Lower leg skin (tissue), 4 donors: ENCODE measurements at regions not wholly inside any gene's neighbourhood (a gene's known extent, or its start where the extent isn't known, plus 50 kb on each side); places are given as distances from the start of the nearest gene placed in this dataset.

Experiments
- DNase-seq, 2 donors: peaks; one replicate each; pipeline ENCODE4 v3.0.0-alpha.2; 2019; ENCODE audit warnings: low spot score in 2 of 2
- H3K4me3 ChIP-seq: fragments of 200-600 bp; sonication (generic); 2 replicates; pipeline ENCODE4 v1.5.1; 2017; ENCODE audit warnings: mild to moderate bottlenecking, low read depth; ENCODE audit not compliant: poor library complexity, severe bottlenecking
- POLR2A ChIP-seq, 2 donors: fragments of 450-650 bp; IDR thresholded peaks; one replicate each; pipeline ENCODE4 v1.6.1; 2016 to 2017; ENCODE audit warnings: antibody characterized with exemption in 2 of 2, mild to moderate bottlenecking in 1 of 2, moderate library complexity in 1 of 2
- WGBS, 2 donors: methylation state at CpG; one replicate each; pipeline ENCODE4 v1.1.5; 2018; 5-methylcytosine and 5-hydroxymethylcytosine counted together
- intact Hi-C: fragments of 100-400 bp; cut with DNase I; formaldehyde crosslinking; loops from one replicate; pipeline ENCODE4 v1.15.0; 2023; ENCODE audit warnings: low total_unique reads
- TF ChIP-seq, protein P1 (sequence below), 3 donors: fragments of 450-650 bp; IDR thresholded peaks; one replicate each; pipeline ENCODE4 v1.5.1; 2016; ENCODE audit warnings: antibody characterized with exemption in 3 of 3, mild to moderate bottlenecking in 3 of 3, moderate library complexity in 2 of 3

DNA sequence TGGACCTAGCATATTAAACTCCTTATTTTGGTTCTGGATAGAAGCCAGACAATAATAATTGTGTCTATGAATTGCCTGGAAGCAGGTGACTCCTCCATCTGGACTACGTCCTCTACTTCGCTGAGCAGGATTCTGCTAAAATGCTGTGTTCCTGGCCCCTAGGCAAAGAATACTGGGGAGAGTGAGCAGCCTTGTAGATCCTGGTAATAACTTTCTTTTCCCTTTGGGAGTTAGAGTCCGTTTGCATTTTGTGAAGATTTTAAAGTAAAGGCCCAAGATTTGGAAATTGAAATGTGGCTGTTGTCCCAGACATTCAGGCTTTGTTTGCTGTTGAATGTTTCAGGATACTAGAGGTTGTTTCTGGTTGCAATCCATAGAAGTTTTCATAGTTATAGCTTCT, 511.9 kb upstream of the KLF12 start:
- 65 to 68% methylated on average over 3 of the region's 3 CpGs for WGBS, 2 donors
- H3K4me3 ChIP-seq = no peak overlapping the region
- no peak for DNase-seq
- intact Hi-C loops = no loop called here
- TF ChIP-seq, protein P1, sequence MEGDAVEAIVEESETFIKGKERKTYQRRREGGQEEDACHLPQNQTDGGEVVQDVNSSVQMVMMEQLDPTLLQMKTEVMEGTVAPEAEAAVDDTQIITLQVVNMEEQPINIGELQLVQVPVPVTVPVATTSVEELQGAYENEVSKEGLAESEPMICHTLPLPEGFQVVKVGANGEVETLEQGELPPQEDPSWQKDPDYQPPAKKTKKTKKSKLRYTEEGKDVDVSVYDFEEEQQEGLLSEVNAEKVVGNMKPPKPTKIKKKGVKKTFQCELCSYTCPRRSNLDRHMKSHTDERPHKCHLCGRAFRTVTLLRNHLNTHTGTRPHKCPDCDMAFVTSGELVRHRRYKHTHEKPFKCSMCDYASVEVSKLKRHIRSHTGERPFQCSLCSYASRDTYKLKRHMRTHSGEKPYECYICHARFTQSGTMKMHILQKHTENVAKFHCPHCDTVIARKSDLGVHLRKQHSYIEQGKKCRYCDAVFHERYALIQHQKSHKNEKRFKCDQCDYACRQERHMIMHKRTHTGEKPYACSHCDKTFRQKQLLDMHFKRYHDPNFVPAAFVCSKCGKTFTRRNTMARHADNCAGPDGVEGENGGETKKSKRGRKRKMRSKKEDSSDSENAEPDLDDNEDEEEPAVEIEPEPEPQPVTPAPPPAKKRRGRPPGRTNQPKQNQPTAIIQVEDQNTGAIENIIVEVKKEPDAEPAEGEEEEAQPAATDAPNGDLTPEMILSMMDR (IDR thresholded peaks at IDR 0.05) = no peak
- no peak for TF ChIP-seq POLR2A (IDR thresholded peaks at IDR 0.05)

GRCh38 chr13:74645586-74645985, 511.4 kb upstream of the KLF12 start:
- no peak for DNase-seq
- TF ChIP-seq, protein P1 (IDR thresholded peaks at IDR 0.05) = no peak
- TF ChIP-seq POLR2A (IDR thresholded peaks at IDR 0.05) = no peak
- H3K4me3 ChIP-seq = no peak overlapping the region
- intact Hi-C loops = no loop called here

DNA sequence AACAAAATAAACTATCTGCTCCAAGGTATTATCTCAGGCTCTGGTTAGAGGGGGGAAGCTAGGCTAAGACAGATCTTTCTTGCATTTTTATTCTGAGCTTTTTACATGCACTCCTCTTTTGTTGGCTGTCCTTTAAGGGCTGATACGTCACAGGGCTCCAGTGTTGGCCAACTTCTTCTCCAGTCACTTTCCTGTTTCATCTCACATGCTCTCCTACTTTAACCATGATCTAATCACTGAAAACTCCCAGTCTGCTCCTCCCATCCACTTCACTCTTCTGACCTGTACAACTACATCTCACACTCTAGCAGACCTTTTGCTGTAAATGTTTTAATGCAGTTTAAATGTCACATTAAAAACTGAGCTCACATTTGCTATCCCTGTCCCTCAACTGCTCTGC, 510.0 kb upstream of the KLF12 start:
- intact Hi-C loops = no loop called here
- DNase-seq = no peak
- TF ChIP-seq, protein P1 (IDR thresholded peaks at IDR 0.05) = no peak
- no peak for TF ChIP-seq POLR2A (IDR thresholded peaks at IDR 0.05)
- H3K4me3 ChIP-seq = no peak overlapping the region
- 65 to 69% methylated on average over 1 of the region's 1 CpG for WGBS, 2 donors

GRCh38 chr13:74641586-74641985, 507.4 kb upstream of the KLF12 start:
- no peak overlapping the region for H3K4me3 ChIP-seq
- intact Hi-C loops = no loop called here
- no peak for DNase-seq
- 63 to 70% methylated on average over 4 of the region's 4 CpGs for WGBS, 2 donors
- TF ChIP-seq, protein P1 (IDR thresholded peaks at IDR 0.05) = no peak
- TF ChIP-seq POLR2A (IDR thresholded peaks at IDR 0.05) = no peak

- no peak for TF ChIP-seq POLR2A (IDR thresholded peaks at IDR 0.05)
- TF ChIP-seq, protein P1 (IDR thresholded peaks at IDR 0.05) = no peak
- DNase-seq = no peak
- H3K4me3 ChIP-seq = no peak overlapping the region
- WGBS, 2 donors = 93 to 96% methylated on average over 2 of the region's 2 CpGs
- intact Hi-C loops = no loop called here
These were observed 499.5 kb upstream of the KLF12 start for GRCh38 chr13:74633734-74634133.

DNA sequence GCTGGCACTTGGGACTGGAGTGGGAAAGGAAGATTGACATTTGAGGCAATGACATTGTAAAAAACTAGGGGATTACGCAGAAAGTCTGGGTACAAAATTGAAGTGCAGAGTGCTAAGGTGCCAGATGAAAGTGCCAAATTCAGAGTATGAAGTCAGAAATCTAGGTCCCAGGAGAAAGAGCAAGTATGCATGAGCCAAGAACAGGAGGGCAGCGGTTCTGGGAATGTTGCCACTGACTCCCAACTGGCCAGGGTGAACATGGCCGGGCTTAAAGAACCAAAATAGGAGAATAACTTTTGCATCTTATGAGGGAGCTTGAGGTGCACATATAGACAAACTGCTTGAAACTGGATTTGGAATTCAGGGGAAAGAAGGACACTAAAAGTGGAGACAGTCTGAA, 495.8 kb upstream of the KLF12 start:
- 83% methylated on average over 3 of the region's 3 CpGs for WGBS, 2 donors
- DNase-seq = no peak
- no peak for TF ChIP-seq POLR2A (IDR thresholded peaks at IDR 0.05)
- TF ChIP-seq, protein P1 (IDR thresholded peaks at IDR 0.05) = no peak
- H3K4me3 ChIP-seq = no peak overlapping the region
- intact Hi-C loops = no loop called here
